HG03139 (cell line): ENCODE measurements at regions not wholly inside any gene's neighbourhood (a gene's known extent, or its start where the extent isn't known, plus 50 kb on each side); places are given as distances from the start of the nearest gene placed in this dataset.
"Not testable (repeated sequence)": the region's sequence is repeated elsewhere in the genome, so short reads cannot be mapped to it uniquely, and the experiment has no call there.

Source experiments
- ATAC-seq: cut with Tn5 transposase; IDR thresholded peaks from one replicate; pipeline ENCODE4 v1.9.1; 2021; ENCODE audit not compliant: unreplicated experiment

DNA sequence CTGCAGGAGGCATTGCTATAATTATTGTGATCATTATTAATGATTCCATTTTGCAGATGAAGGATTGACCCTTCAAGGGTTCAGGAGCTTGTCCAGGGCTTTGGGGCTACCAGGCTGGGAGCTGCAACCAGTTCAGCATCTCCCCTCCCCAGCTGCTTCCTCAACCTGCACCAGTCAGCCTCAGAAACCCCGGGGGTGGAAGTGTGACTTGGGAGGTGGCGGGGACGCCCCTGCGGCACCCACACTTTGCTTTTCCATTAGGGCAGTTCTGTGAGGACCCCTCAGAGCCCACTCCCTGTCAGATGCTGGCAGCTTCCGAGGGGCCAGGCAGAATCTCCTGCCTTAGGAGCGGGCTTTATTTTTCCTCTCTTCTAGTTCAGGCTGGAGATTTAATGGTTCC lies 85.6 kb downstream of the OLFM1 start:
- ATAC-seq, result no peak

DNA sequence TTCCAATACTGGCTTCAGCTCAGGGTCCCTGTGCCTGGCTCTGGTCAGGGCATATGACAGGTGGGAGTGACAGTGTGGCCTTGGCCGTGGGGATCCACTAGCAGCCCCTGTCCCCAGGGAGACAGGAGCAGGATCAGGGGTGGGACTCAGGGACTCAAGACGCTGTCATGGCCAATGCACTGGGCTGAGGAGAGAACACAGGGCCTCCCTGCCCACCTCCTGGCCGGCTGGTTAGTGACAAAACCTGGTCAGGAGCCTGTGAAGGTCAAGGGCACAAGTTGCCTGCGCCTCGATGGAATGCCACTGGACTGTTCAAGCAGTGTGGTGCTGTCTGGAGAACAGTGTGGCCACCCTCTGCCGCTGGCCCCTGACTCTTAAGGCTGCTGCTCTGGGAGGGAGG lies 86.8 kb downstream of the OLFM1 start:
- ATAC-seq, result no peak

DNA sequence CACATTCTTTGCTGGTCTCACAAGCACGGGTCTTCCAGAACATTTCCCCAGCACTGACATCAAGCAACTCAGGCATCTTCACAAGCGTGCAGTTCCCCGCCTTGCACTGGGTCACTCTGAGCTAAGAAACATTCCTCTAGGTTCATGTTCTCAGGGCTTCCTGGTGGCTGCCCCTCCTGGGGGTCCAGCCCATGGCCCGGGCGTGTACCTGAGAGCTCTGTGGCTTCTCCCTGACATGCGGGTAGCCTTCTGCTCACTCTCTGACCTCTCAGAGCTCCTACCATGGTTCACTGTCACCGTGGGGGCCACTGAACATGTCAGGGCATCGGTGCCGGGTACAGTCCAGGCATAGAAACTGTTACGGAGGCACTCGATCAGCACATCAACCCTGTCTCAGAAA lies 87.5 kb downstream of the OLFM1 start:
- no peak for ATAC-seq

DNA sequence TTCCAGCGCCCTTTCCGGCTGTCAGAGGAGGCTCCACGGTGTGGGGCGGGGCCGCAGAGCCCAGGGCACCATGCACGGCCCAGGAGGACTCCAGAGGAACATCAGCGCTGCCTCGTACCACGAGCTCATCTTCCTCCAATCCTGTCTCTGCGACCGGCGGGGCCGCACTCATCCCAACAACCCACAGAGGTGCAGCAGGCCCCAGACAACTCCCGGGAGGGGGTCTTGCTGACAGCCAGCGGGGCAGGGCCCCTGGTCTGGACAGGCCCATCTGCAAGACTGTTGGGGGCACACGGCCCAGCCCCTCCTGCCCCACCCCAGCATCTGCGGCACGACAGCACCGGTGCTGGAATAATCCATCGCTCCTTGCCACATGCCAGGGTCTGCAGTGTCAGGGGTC lies 88.8 kb downstream of the OLFM1 start:
- no peak for ATAC-seq

- ATAC-seq, result not testable (repeated sequence)
These were observed 90.1 kb downstream of the OLFM1 start for GRCh38 chr9:135177562-135177961.

GRCh38 chr9:135178498-135178897 lies 91.0 kb downstream of the OLFM1 start:
- ATAC-seq, result no peak

GRCh38 chr9:135179041-135179440 lies 91.6 kb downstream of the OLFM1 start:
- ATAC-seq, result no peak

GRCh38 chr9:135179976-135180375 lies 92.5 kb downstream of the OLFM1 start:
- no peak for ATAC-seq

- ATAC-seq, result no peak
These were observed 93.1 kb downstream of the OLFM1 start for GRCh38 chr9:135180586-135180985.

DNA sequence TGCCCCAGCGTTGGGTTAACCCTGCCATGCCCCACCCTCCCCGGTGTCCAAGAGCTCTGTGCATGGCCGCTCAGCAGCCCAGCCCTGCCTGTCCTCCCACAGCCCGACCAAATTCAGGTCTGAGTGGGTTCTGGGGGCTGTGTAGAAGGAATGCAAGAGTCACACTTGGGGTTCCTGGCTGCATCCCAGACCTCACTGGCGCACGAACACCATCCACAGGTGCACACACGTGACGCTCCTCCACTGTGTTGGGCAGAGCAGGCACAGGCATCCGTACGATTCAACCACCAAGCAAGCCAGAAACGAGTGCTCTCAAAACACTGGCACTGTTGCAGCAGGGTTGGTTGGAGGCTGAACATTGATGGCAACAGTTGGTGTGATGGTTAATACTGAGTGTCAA lies 93.9 kb downstream of the OLFM1 start:
- ATAC-seq, result no peak

DNA sequence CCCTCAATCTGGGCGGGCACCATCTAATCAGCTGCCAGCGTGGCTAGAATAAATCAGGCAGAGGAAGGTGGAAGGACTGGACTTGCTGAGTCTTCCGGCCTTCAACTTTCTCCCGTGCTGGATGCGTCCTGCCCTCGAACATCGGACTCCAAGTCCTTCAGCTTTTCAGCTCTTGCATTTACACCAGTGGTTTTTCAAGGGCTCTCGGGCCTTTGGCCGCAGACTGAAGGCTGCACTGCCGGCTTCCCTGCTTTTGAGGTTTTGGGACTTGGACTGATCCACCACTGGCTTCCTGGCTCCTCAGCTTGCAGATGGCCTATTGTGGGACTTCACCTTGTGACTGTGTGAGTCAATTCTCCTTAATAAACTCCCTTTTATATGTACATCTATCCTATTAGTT lies 94.4 kb downstream of the OLFM1 start:
- not testable (repeated sequence) for ATAC-seq

GRCh38 chr9:135183069-135183468 lies 95.6 kb downstream of the OLFM1 start:
- no peak for ATAC-seq

DNA sequence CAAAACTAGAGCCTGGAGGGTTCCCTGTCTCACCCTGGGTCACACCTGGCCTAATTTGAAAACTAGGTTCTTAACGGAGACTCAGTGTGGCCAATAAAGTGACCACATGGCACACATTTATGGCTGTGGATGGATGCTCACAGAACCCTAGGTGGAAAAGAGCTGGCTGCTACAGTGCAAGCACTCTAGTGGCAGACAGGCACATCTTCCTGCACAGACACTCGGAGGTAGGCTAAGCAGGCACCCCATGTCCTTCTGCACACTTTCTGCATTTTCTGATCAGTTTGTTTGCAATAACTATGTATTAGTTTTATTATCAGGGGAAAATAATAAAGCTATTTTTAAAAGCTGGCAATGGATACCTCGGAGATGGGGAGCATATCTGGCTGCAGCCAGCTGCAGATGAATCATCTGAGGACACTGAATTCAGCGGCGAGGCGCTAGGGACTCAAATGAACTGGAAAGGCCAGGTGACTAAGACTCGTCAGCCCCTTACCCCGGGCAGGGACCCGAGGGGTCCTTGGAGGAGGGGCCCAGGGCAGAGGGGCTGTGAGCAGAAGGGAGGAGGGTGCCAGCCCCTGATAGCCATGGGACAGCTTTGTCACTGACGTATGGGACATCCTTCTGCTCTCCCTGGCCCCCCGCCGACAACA lies 96.2 kb downstream of the OLFM1 start:
- no peak for ATAC-seq

GRCh38 chr9:135184181-135185053 lies 96.9 kb downstream of the OLFM1 start:
- no peak for ATAC-seq

DNA sequence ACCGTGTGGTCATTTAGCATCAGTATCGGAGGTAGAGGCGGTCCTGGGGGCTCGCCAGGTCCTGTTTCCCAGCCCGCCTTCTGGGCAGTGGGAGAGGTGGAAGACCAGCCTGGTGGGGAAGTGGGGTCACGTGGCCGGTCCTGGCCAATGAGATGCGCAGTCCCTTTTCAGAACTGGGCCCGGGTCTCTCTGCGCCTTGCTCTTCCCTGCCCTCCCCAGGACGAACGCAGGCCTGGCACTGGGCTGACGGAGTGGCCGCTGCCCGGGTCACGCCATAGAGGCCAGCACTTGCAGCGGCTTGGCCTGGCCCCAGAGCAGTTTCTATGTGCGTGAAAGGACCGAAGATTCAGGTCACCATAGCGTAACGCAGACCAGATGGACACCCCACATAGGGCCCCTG lies 97.6 kb downstream of the OLFM1 start:
- no peak for ATAC-seq

GRCh38 chr9:135186248-135187164 lies 99.0 kb downstream of the OLFM1 start:
- no peak for ATAC-seq

GRCh38 chr9:135187365-135187764 lies 99.9 kb downstream of the OLFM1 start:
- ATAC-seq, result no peak

GRCh38 chr9:135188681-135189151 lies 101.2 kb downstream of the OLFM1 start:
- no peak for ATAC-seq

DNA sequence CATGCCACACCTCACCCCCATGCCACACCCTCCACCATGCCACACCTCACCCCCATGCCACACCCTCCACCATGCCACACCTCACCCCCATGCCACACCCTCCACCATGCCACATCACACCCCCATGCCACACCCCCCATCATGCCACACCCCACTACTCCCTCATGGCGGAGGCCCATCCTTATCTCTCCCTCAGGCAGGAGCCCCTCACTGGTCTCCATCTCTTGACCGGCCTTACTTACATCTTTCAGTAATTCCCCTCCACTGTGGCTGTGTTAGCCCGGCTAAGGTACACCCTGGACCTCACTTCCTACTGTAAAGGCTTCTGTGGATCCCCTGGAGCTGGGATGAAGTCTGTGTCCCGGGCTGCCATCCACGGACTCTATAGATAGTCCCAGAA lies 102.0 kb downstream of the OLFM1 start:
- no peak for ATAC-seq

DNA sequence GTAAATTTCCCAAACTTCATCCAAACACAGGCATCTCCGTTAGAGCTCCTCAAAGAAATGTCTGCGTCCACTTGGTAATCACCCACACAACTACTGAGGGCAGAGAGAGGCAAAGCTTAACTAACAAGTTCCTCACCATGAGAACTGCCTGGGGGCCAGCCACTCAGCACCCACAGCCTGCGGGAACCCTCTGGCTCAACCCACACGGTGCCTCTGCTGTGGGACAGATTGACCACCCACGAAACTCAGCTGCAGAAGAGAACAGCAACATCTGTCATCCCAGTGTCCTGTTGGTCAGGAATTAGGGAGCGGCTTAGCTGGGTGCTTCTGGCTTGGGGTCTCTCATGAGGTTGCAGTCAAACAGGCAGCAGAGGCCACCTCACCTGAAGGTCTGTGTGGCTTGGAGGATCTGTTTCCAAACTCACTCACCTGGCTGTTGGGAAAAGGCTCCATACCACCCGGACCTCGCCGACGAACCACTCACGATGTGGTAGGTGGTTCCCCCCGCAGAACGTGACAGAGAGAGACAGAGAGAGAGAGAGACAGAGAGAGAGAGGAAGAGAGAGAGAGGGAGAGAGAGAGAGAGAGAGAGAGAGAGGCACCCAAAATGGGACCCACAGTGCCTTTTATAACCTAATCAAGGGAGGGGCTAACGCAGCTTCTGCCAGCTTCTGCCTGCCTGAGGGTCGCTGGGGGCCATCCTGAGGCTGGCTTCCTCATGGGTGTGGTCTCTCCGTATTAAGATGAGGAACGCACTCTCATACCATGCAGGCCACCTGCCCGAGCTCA lies 103.5 kb downstream of the OLFM1 start:
- ATAC-seq, result no peak

- ATAC-seq, result no peak
These were observed 105.2 kb downstream of the OLFM1 start for GRCh38 chr9:135192686-135193085.
